ENCODE measurements at regions not wholly inside any gene's neighbourhood (a gene's known extent, or its start where the extent isn't known, plus 50 kb on each side); places are given as distances from the start of the nearest gene placed in this dataset.
"Not testable (repeated sequence)": the region's sequence is repeated elsewhere in the genome, so short reads cannot be mapped to it uniquely, and the experiment has no call there.

- Histone ChIP-seq H3K27me3 (ENCODE audit: control insufficient read depth, insufficient read depth, low read length) (no peaks in the 10 kb centered on the region), H3K27ac (ENCODE audit: low read depth, low read length) (no peak overlapping the region), H3K9ac (ENCODE audit: low read length) (no peak overlapping the region)
Measured at GRCh38 chr5:36505021-36505420, 101.4 kb upstream of the SLC1A3 start.

DNA sequence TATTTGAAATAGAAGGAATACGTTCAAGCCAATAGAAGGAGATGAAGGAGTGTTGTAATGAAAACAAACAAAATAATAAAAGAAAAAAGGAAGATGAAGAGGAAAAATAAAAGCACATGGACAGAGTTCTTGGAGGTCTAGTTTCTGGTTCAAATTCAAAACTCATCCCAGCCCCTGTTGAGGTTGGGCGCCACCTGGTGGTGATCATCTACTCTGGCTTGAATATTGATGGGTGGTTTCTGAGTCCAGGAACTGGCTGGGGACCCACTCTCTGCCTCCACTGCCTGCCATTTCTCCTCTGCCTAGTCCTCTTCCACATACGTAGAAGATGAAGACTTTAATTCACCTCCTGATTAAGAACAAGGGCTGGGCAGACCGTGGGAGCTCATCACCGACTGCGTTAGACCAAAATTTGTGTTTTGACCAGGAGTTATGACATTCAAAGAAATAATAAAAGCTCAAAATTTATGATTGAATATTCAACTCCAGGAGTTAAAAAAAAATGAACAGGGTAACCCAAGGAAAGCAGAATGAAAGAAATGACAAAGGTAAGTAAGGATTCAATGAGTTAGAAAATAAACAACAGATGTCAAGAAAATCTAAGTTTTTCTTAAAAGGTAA is 99.0 kb upstream of the SLC1A3 start:
- Histone ChIP-seq H3K27me3 (ENCODE audit: control insufficient read depth, insufficient read depth, low read length) (no peaks in the 10 kb centered on the region), H3K4me3 (ENCODE audit: low read depth, low read length) (no peak overlapping the region), H3K4me1 (ENCODE audit: control insufficient read depth, insufficient read depth, low read length) (peaks cover 4% of the 10 kb centered on the region; the same call in 1 of the 2 replicates), H3K36me3 (ENCODE audit: control insufficient read depth, insufficient read depth, low read length) (no peaks in the 10 kb centered on the region), H3K27ac (ENCODE audit: low read depth, low read length) (no peak overlapping the region), H3K9me3 (ENCODE audit: control insufficient read depth, insufficient read depth, low read depth, low read length) (no peaks in the 10 kb centered on the region), H3K9ac (ENCODE audit: low read length) (no peak overlapping the region)

More at GRCh38 chr5:36505021-36505420, 101.4 kb upstream of the SLC1A3 start:
- H3K9me3 ChIP-seq (ENCODE audit: control insufficient read depth, insufficient read depth, low read depth, low read length), result no peaks in the 10 kb centered on the region
- no peaks in the 10 kb centered on the region for H3K36me3 ChIP-seq (ENCODE audit: control insufficient read depth, insufficient read depth, low read length)
- H3K4me3 ChIP-seq (ENCODE audit: low read depth, low read length), result no peak overlapping the region
- peaks cover 4% of the 10 kb centered on the region; the same call in 1 of the 2 replicates for H3K4me1 ChIP-seq (ENCODE audit: control insufficient read depth, insufficient read depth, low read length)

- H3K4me1 ChIP-seq (ENCODE audit: control insufficient read depth, insufficient read depth, low read length); H3K36me3 ChIP-seq (ENCODE audit: control insufficient read depth, insufficient read depth, low read length); H3K27ac ChIP-seq (ENCODE audit: low read depth, low read length); H3K9me3 ChIP-seq (ENCODE audit: control insufficient read depth, insufficient read depth, low read depth, low read length); H3K27me3 ChIP-seq (ENCODE audit: control insufficient read depth, insufficient read depth, low read length); H3K9ac ChIP-seq (ENCODE audit: low read length); H3K4me3 ChIP-seq (ENCODE audit: low read depth, low read length): not testable (repeated sequence)
Measured at GRCh38 chr5:36508331-36508730, 98.1 kb upstream of the SLC1A3 start.

- not testable (repeated sequence) for H3K4me3 ChIP-seq (ENCODE audit: low read depth, low read length); H3K27me3 ChIP-seq (ENCODE audit: control insufficient read depth, insufficient read depth, low read length); H3K9me3 ChIP-seq (ENCODE audit: control insufficient read depth, insufficient read depth, low read depth, low read length); H3K9ac ChIP-seq (ENCODE audit: low read length); H3K27ac ChIP-seq (ENCODE audit: low read depth, low read length); H3K4me1 ChIP-seq (ENCODE audit: control insufficient read depth, insufficient read depth, low read length); H3K36me3 ChIP-seq (ENCODE audit: control insufficient read depth, insufficient read depth, low read length)
Measured at GRCh38 chr5:36513647-36514046, 92.8 kb upstream of the SLC1A3 start.

- H3K4me3 ChIP-seq (ENCODE audit: low read depth, low read length), result no peak overlapping the region
- H3K4me1 ChIP-seq (ENCODE audit: control insufficient read depth, insufficient read depth, low read length), result peaks cover 6% of the 10 kb centered on the region; the same call in 1 of the 2 replicates
- H3K9ac ChIP-seq (ENCODE audit: low read length), result no peak overlapping the region
- no peaks in the 10 kb centered on the region for H3K27me3 ChIP-seq (ENCODE audit: control insufficient read depth, insufficient read depth, low read length)
- no peaks in the 10 kb centered on the region for H3K36me3 ChIP-seq (ENCODE audit: control insufficient read depth, insufficient read depth, low read length)
- no peaks in the 10 kb centered on the region for H3K9me3 ChIP-seq (ENCODE audit: control insufficient read depth, insufficient read depth, low read depth, low read length)
- no peak overlapping the region for H3K27ac ChIP-seq (ENCODE audit: low read depth, low read length)
Measured at GRCh38 chr5:36519881-36520280, 86.5 kb upstream of the SLC1A3 start.

DNA sequence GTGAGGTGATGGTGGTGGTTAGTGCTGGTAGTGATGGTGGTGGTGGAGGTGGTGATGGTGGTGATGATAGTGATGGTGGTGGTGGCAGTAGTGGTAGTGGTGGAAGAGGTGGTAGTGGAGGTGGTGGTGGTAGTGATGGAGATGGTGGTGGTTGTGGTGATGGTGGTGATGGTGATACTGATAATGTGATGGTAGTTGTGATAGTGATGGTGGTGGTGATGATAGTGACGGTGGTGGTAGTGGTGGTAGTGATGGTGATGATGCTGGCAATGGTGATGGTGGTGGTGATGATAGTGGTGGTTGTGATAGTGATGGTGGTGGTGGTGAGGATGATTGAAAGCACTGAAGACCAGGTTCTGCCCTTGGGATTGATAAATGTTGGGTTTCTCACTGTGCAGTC is 85.2 kb upstream of the SLC1A3 start:
- Histone ChIP-seq H3K9ac (ENCODE audit: low read length) (no peak overlapping the region), H3K4me3 (ENCODE audit: low read depth, low read length) (no peak overlapping the region), H3K36me3 (ENCODE audit: control insufficient read depth, insufficient read depth, low read length) (no peaks in the 10 kb centered on the region), H3K9me3 (ENCODE audit: control insufficient read depth, insufficient read depth, low read depth, low read length) (no peaks in the 10 kb centered on the region), H3K27me3 (ENCODE audit: control insufficient read depth, insufficient read depth, low read length) (no peaks in the 10 kb centered on the region), H3K4me1 (ENCODE audit: control insufficient read depth, insufficient read depth, low read length) (peaks cover 6% of the 10 kb centered on the region; the same call in 1 of the 2 replicates), H3K27ac (ENCODE audit: low read depth, low read length) (no peak overlapping the region)

- no peaks in the 10 kb centered on the region for H3K9me3 ChIP-seq (ENCODE audit: control insufficient read depth, insufficient read depth, low read depth, low read length)
Measured at GRCh38 chr5:36521838-36522745, 84.3 kb upstream of the SLC1A3 start.

DNA sequence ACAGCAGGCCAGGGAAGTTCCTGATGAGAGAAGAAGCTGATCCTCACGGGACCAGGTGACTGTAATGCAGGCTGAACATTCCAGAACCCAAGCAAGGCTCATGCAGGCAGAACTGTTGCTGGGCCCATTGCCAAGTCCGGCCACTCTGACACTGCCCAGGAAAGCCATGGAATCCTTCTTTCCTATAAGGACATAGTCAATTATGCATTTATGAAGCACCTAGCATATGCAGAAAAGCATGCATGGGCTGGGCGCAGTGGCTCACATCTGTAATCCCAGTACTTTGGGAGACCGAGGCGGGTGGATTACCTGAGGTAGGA is 83.7 kb upstream of the SLC1A3 start:
- H3K27me3 ChIP-seq (ENCODE audit: control insufficient read depth, insufficient read depth, low read length), result no peaks in the 10 kb centered on the region
- no peaks in the 10 kb centered on the region for H3K9me3 ChIP-seq (ENCODE audit: control insufficient read depth, insufficient read depth, low read depth, low read length)
- peaks cover 6% of the 10 kb centered on the region; the same call in 1 of the 2 replicates for H3K4me1 ChIP-seq (ENCODE audit: control insufficient read depth, insufficient read depth, low read length)
- H3K36me3 ChIP-seq (ENCODE audit: control insufficient read depth, insufficient read depth, low read length), result no peaks in the 10 kb centered on the region
- H3K27ac ChIP-seq (ENCODE audit: low read depth, low read length), result no peak overlapping the region
- no peak overlapping the region for H3K4me3 ChIP-seq (ENCODE audit: low read depth, low read length)
- H3K9ac ChIP-seq (ENCODE audit: low read length), result no peak overlapping the region

More at GRCh38 chr5:36521838-36522745, 84.3 kb upstream of the SLC1A3 start:
- H3K9ac ChIP-seq (ENCODE audit: low read length), result no peak overlapping the region
- no peak overlapping the region for H3K4me3 ChIP-seq (ENCODE audit: low read depth, low read length)
- H3K27ac ChIP-seq (ENCODE audit: low read depth, low read length), result no peak overlapping the region
- peaks cover 6% of the 10 kb centered on the region; the same call in 1 of the 2 replicates for H3K4me1 ChIP-seq (ENCODE audit: control insufficient read depth, insufficient read depth, low read length)
- H3K36me3 ChIP-seq (ENCODE audit: control insufficient read depth, insufficient read depth, low read length), result no peaks in the 10 kb centered on the region
- H3K27me3 ChIP-seq (ENCODE audit: control insufficient read depth, insufficient read depth, low read length), result no peaks in the 10 kb centered on the region

GRCh38 chr5:36523450-36523849 is 83.0 kb upstream of the SLC1A3 start:
- peaks cover 6% of the 10 kb centered on the region; the same call in 1 of the 2 replicates for H3K4me1 ChIP-seq (ENCODE audit: control insufficient read depth, insufficient read depth, low read length)
- no peak overlapping the region for H3K9ac ChIP-seq (ENCODE audit: low read length)
- H3K27ac ChIP-seq (ENCODE audit: low read depth, low read length), result no peak overlapping the region
- H3K9me3 ChIP-seq (ENCODE audit: control insufficient read depth, insufficient read depth, low read depth, low read length), result no peaks in the 10 kb centered on the region
- H3K4me3 ChIP-seq (ENCODE audit: low read depth, low read length), result no peak overlapping the region
- no peaks in the 10 kb centered on the region for H3K36me3 ChIP-seq (ENCODE audit: control insufficient read depth, insufficient read depth, low read length)
- H3K27me3 ChIP-seq (ENCODE audit: control insufficient read depth, insufficient read depth, low read length), result no peaks in the 10 kb centered on the region

DNA sequence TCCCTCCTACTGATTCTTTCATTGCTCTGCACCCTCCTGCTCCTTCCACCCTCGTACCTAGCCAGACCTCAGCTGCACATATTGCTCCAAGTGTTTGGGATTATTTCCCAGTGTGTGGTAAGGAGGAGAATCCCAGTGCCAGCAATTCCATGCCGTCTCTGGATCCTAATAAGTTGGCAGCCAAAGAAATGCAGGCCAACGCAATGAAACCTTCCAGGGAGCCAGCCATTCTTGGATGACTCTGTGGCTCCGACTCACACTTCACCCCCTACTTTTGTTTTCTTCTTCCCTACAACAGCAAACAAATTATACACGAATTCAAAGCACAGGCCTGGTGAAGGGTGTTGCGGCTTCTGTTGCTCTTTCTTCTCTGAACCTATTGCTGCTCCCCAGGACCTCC is 82.5 kb upstream of the SLC1A3 start:
- no peaks in the 10 kb centered on the region for H3K36me3 ChIP-seq (ENCODE audit: control insufficient read depth, insufficient read depth, low read length)
- H3K9ac ChIP-seq (ENCODE audit: low read length), result no peak overlapping the region
- no peaks in the 10 kb centered on the region for H3K9me3 ChIP-seq (ENCODE audit: control insufficient read depth, insufficient read depth, low read depth, low read length)
- no peak overlapping the region for H3K27ac ChIP-seq (ENCODE audit: low read depth, low read length)
- H3K4me3 ChIP-seq (ENCODE audit: low read depth, low read length), result no peak overlapping the region
- peaks cover 6% of the 10 kb centered on the region; the same call in 1 of the 2 replicates for H3K4me1 ChIP-seq (ENCODE audit: control insufficient read depth, insufficient read depth, low read length)
- no peaks in the 10 kb centered on the region for H3K27me3 ChIP-seq (ENCODE audit: control insufficient read depth, insufficient read depth, low read length)

DNA sequence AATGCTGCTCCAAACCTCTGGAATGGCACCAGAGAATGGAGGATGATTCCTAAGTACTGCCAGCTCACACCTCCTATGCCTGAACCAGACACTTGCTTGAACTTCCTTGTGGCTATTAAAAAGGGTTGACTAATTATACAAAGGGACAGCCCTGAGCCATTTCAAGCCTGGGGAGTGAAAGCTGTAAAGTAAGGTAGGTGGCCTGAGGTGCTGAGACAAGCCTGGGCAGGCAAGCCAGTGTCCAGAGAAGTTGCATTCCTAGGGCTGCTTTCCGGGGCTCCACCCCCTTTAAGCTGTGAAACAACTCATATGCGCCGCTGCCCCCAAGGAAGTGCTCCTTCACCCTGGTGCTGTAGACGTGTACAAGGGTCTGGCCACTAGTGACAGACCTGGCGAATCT is 79.9 kb upstream of the SLC1A3 start:
- Histone ChIP-seq H3K4me1 (ENCODE audit: control insufficient read depth, insufficient read depth, low read length) (peaks cover 6% of the 10 kb centered on the region; the same call in 1 of the 2 replicates), H3K27ac (ENCODE audit: low read depth, low read length) (no peak overlapping the region), H3K4me3 (ENCODE audit: low read depth, low read length) (no peak overlapping the region), H3K27me3 (ENCODE audit: control insufficient read depth, insufficient read depth, low read length) (no peaks in the 10 kb centered on the region), H3K36me3 (ENCODE audit: control insufficient read depth, insufficient read depth, low read length) (no peaks in the 10 kb centered on the region), H3K9ac (ENCODE audit: low read length) (no peak overlapping the region), H3K9me3 (ENCODE audit: control insufficient read depth, insufficient read depth, low read depth, low read length) (no peaks in the 10 kb centered on the region)
